Right ventricle myocardium inferior (tissue), 1 donor: ENCODE measurements at regions not wholly inside any gene's neighbourhood (a gene's known extent, or its start where the extent isn't known, plus 50 kb on each side); places are given as distances from the start of the nearest gene placed in this dataset.
"Not testable (repeated sequence)": the region's sequence is repeated elsewhere in the genome, so short reads cannot be mapped to it uniquely, and the experiment has no call there.

Experiments used
- ATAC-seq: fragments of 200-7000 bp; cut with Tn5 transposase; one replicate; pipeline ENCODE4 v1.9.1; 2020; ENCODE audit warnings: mild to moderate bottlenecking, moderate library complexity
- DNase-seq: peaks from one replicate; pipeline ENCODE4 v3.0.0; 2021; ENCODE audit errors: missing footprints
- intact Hi-C: fragments of 100-400 bp; cut with DNase I; formaldehyde crosslinking; loops from one replicate; pipeline ENCODE4 v1.11.0; 2022
- donor health status: DM: no; HTN: yes; CAD: no; lungs with severe emphysema.

DNA sequence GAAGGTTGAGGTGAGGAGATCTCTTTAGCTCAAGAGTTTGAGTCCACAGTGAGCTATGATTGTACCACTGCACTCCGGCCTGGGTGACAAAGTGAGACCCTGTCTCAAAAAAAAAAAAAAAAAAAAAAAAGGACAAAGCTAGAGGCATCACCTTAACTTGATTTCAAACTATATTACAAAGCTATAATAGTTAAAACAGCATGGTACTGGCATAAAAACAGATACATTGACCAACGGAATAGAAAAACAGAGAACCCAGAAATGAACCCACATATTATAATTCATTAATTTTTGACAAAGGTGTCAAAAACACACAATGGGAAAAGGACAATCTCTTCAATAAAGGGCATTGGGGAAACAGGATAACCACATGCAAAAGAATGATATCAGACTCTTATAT lies 50.8 kb upstream of the MBOAT1 start:
- ATAC-seq (no peak), DNase-seq (no peak)
- intact Hi-C loops = no loop called here

DNA sequence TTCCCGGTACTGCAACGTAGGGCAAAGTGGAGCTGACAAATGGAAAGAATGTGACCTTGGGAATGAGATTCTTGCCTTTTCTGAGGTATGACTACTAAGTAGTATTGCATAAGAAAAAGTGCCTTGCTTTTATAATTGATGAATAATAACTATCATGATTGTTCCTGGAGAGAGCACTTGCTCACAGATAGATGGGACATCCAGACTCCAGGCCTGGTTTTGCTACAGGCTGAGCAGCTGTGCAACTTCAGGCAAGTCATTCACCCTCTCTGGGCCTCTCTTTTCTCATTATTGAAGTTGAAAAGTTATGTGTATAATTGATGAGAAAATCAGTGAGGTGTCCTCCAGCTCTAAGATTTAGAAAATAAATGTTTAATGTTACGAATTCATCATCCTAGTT lies 53.6 kb upstream of the MBOAT1 start:
- no peak for DNase-seq
- intact Hi-C loops = no loop called here
- no peak for ATAC-seq

- DNase-seq = no peak
- ATAC-seq = no peak
- intact Hi-C loops = no loop called here
Observed at GRCh38 chr6:20266851-20267608, 54.8 kb upstream of the MBOAT1 start.

DNA sequence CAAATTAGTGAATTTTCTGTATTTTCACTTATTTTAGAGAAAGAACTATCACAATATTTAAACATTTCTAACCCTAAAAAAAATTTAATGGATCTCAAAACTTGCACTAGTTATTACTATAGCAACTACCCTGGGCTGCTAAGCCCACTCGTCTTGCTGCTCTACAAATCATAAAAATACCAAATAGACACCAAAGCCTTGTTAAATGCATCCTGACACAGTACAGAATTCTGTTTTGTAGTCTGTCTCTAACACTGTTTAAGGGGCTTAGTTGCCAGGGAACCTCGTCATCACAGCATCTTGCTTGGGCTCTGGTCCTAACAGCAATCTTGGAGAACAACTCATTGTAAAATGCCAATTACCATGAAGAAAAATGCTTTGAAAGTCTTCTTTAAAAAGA lies 56.9 kb upstream of the MBOAT1 start:
- DNase-seq = no peak
- intact Hi-C loops = no loop called here
- ATAC-seq = no peak

DNA sequence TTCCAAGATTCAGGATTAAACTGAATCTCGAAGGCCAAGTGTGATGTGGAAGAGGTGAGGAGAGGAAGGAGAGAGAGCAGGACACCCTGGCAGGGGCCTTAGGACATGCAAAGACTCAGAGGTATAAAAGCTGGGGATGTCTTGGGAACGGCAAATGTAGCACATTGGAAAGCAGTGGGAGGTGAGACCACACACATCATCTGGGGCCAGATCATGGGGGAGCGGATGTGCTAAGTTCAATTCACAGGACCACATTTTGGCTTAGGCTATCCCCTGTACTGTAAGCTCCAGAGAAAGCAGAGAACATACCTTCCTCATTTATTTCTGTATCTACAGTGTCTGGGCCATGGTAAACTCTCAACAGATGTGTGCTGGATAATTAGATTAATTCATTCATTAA lies 59.5 kb upstream of the MBOAT1 start:
- intact Hi-C loops = loop anchor here (5.0 kb wide), 1 partner anchor 180 kb away; no protein-coding TSS in a partner anchor
- ATAC-seq (no peak), DNase-seq (no peak)

- no peak for ATAC-seq
- intact Hi-C loops = loop anchor here (5.0 kb wide), 1 partner anchor 182 kb away; no protein-coding TSS in a partner anchor
- DNase-seq = no peak
Observed at GRCh38 chr6:20274137-20274536, 61.9 kb upstream of the MBOAT1 start.

- ATAC-seq, DNase-seq, intact Hi-C loops: not testable (repeated sequence)
Observed at GRCh38 chr6:20275837-20276236, 63.6 kb upstream of the MBOAT1 start.

DNA sequence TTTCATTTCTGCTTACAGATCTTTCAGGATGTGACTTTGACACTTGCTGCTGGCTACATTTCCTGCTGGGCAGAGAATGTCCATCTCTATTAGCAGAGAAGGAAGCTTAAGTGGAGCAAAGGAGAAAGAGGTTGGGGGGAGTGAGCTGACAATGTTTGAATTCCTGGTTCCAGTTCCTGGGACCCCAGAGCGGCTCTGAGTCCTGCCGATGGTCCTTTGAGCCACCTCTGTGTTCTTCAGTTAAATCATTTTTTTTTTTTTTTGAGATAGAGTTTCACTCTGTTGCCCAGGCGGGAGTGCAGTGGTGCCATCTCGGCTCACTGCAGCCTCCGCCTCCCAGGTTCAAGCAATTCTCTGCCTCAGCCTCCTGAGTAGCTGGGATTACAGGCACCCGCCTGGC lies 65.5 kb upstream of the MBOAT1 start:
- intact Hi-C loops, DNase-seq, ATAC-seq: not testable (repeated sequence)

DNA sequence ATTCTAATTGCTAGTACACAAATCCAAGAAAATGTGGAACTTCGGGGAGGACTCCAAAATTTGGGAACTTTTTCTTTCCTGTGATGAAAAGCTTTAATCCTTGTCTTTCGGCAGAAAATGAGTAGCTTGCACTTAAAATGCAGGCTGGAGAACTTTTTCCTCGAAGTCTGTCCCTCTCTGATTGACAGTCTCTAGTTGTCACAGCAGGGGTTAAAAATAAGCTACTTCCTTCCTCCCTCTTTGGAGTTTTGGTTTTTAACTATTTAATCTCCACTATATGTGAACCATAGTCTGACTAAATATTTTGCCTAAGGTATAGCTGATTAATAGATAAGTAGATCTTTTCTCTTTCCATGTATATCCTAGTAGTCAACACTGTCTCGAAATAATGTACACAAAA lies 66.8 kb upstream of the MBOAT1 start:
- ATAC-seq (no peak), DNase-seq (no peak)
- intact Hi-C loops = no loop called here

- no peak for ATAC-seq
- DNase-seq = no peak
- intact Hi-C loops = no loop called here
Observed at GRCh38 chr6:20279608-20280287, 67.5 kb upstream of the MBOAT1 start.

DNA sequence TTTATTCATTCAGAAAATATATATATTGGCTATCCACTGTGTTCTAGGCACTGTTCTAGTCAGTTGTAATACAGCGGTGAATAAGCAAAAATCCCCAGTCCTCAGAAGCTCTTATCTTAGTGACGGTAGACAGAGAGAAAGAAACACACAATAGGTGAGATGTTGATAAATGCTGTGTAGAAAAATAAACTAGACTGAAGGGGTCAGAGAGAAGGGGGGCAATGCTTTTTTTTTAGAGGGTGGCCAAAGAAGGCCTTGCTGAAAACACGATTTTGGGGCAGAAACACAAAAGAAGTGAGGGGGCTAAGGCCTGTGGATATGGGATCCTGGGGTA lies 68.0 kb upstream of the MBOAT1 start:
- ATAC-seq (no peak), DNase-seq (no peak)
- intact Hi-C loops = no loop called here

- ATAC-seq (no peak), DNase-seq (no peak)
- intact Hi-C loops = no loop called here
Observed at GRCh38 chr6:20284672-20285071, 72.4 kb upstream of the MBOAT1 start.

DNA sequence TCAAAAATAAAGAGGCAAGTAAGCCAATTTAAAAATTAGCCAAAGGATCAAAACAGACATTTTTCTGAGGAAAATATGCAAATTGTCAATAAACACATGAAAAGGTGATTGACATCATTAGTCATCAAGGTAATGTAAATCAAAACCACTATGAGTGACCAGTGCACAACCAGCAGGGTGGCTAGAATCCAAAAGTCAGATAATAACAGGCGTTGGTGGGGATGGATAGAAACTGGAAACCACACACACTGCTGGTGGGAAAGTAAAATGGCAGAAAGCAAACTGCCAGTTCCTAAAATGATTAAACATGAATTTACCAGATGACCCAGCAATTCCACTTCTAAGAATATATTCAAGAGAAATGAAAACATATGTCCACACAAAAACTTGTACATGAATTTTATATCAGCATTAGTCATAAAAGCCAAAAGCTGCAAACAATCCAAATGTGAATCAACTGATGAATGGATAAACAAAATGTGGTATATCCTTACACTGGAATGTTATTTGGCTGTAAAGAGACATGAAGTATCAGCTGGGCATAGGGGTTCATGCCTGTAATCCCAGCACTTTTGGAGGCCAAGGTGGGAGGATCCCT lies 74.8 kb upstream of the MBOAT1 start:
- ATAC-seq = no peak
- intact Hi-C loops = no loop called here
- DNase-seq = no peak

DNA sequence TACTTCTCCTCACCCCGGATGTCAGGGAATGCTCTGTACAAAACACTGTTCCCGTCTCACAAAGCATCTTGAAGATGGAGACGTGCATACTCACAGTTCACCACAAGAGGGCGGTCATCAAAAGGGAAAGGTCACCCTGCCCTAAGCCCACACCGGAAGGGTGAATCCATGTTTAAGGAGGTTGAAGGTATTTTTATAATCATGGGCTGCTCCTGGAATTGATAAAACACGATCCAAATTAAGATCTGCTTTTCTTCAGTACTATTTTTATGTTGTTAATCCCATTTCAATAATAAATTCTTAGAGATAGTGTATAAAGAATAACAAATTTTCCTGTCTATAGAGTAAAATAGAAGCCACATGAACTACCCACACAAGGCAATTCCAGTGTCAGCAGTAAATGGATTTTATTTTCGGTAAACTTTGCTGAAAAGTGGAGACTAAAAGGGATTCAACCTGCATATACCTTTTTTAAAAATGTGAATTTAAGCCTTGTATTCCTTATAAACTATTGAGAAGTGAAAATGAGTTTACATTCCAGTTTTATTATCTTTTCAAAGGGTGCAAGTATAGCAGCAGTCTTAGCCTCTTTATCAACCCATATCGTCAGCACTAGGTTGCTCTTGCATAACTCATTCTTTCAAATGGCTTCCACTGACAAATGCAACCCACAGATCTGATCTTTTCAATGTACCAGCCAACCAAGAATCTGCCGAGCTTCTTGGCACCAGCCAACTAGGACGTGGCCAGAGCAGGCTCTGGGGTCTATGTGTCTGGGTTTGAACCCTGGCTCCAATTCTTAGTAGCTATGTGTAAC lies 79.7 kb upstream of the MBOAT1 start:
- peak; percentile 83 for ATAC-seq
- DNase-seq = no peak
- intact Hi-C loops = loop anchor here (1.0 to 5.0 kb wide), 3 partner anchors 109 to 236 kb away; partner anchors contain the start of gene E2F3

DNA sequence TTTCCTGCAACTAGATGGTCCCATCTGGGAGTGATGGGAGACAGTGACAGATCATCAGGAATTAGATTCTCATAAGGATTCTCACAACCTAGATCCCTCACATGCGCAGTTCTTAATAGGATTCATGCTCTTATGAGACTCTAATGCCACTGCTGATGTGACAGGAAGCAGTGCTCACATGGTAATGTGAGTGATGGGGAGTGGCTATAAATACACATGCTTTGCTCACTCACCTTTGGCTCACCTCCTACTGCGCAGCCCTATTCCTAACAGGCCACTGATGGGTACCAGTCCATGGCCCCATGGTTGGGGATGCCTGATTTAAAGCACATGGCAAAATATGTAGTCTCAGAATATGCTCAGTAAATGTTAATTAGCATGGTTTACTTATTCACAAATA lies 80.6 kb upstream of the MBOAT1 start:
- DNase-seq = no peak
- intact Hi-C loops = loop anchor here (2.0 to 5.0 kb wide), 2 partner anchors 108 to 201 kb away; partner anchors contain the start of gene E2F3
- no peak for ATAC-seq

GRCh38 chr6:20301256-20301655 lies 89.0 kb upstream of the MBOAT1 start:
- DNase-seq = no peak
- ATAC-seq = no peak
- intact Hi-C loops = no loop called here

DNA sequence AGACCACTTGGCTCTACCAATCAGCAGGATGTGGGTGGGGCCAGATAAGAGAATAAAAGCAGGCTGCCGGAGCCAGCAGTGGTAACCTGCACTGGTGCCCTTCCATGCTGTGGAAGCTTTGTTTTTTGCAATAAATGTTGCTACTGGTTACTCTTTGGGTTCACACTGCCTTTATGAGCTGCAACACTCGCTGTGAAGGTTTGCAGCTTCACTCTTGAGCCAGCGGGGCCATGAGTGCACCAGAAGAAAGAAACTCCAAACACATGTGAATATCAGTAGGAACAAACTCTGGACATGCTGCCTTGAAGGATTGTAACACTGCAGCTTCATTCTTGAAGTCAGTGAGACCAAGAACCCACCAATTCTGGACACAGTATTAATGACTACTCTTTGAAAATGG lies 89.9 kb upstream of the MBOAT1 start:
- intact Hi-C loops = no loop called here
- ATAC-seq (no peak), DNase-seq (no peak)

DNA sequence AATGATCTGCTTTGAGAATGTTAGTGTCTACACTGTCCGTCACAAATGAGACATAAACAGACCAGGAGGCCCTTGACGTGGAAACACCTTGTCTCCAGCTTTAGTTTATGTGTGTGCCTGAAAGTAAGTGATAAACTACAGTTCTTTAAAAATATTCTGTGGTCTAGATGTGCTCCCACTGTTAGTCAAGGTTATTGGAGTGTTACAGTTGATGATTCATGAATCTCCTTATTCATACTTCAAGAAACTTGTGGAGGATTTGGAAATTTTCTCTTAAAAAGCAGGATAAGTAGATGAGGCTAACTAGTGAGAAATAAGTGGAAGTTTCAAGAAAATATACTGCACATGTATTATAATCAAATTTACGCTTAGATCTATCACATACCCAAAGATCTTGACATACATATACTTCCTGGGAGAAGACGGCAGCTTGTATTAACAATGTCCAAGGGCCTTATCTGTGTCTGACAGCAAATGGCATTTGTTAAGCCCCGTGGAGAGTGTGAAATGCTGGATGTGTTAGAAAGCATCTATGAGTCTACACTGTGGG lies 90.5 kb upstream of the MBOAT1 start:
- DNase-seq (no peak), ATAC-seq (no peak)
- intact Hi-C loops = no loop called here

DNA sequence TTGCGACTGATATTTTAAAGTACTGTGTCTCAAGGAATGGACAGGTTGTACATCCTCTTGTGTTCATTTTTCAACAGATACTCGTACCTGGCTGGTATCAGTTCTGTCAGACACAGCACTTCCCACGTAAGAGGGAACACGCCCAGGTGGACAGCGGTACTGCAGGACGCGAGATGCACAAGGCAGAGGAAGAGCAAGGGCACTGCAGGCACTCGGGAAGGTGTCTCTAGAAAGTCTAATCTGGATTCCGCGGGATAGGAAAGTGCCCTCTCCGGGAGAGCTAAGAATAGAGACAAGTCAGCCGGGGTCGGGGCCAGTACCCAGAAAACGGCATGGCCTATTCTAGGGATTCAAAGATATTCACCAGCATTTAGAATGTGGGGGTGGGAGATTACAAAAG lies 94.2 kb upstream of the MBOAT1 start:
- DNase-seq (no peak), ATAC-seq (no peak)
- intact Hi-C loops = no loop called here
